GM19452 (cell line): ENCODE measurements at regions not wholly inside any gene's neighbourhood (a gene's known extent, or its start where the extent isn't known, plus 50 kb on each side); places are given as distances from the start of the nearest gene placed in this dataset.

Source experiments
- ATAC-seq: cut with Tn5 transposase; IDR thresholded peaks from one replicate; pipeline ENCODE4 v1.9.1; 2021; ENCODE audit not compliant: unreplicated experiment

GRCh38 chr18:46320928-46321711 lies 216.9 kb downstream of the HAUS1 start:
- ATAC-seq = no peak

- ATAC-seq = no peak
Measured at GRCh38 chr18:46321955-46322354, 217.8 kb downstream of the HAUS1 start.

GRCh38 chr18:46322411-46322891 lies 218.3 kb downstream of the HAUS1 start:
- ATAC-seq = no peak

- ATAC-seq = no peak
Measured at GRCh38 chr18:46322941-46323340, 218.8 kb downstream of the HAUS1 start.

- no peak for ATAC-seq
Measured at GRCh38 chr18:46324087-46324955, 220.1 kb downstream of the HAUS1 start.

- no peak for ATAC-seq
Measured at GRCh38 chr18:46325895-46326294, 221.7 kb downstream of the HAUS1 start.

- ATAC-seq = no peak
Measured at GRCh38 chr18:46329736-46330246, 225.6 kb downstream of the HAUS1 start.

GRCh38 chr18:46331316-46331715 lies 227.1 kb downstream of the HAUS1 start:
- ATAC-seq = no peak

GRCh38 chr18:46332286-46332801 lies 228.2 kb downstream of the HAUS1 start:
- ATAC-seq = no peak

DNA sequence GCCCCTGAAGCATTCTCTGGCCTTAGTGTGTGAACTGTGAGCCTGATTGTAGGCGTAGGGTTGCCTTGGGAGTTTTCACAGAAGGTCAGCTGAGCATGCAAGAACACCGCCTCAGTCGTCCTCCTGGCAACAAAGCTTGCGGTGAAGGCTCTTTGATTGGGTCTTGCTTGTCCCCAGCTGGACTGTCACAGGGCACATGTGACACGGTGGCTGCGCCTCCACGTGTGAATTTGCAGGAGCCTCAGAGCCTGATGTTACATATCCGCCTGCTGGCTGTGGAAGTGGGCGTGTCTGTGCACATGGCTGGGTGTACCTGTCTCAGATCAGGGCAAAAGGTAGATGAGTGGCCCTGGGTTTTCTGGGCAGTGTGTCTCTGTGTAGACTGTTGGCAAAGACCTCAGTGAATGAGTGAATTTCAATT lies 228.7 kb downstream of the HAUS1 start:
- no peak for ATAC-seq

GRCh38 chr18:46333431-46334135 lies 229.4 kb downstream of the HAUS1 start:
- ATAC-seq = no peak

DNA sequence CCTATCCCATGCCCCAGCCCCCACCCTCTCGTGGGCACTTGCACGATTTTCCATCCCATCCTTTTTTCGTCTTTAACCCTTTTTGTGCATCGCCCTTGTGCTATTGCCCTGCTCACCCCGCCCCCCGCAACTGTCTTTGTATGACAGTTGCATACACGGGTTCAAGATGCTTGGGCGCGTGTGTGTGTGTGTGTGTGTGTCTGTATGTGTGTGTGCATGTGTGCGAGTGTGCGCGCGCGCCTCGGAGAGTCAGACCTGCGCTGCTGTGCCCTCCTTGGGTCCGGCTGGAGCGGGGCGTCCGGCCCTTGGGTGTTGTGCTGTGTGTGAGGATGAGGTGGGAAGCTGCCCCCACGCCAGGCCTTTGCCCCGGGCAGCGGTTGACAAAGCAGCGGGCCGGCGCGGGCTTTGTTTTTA lies 230.7 kb downstream of the HAUS1 start:
- ATAC-seq = no peak

- no peak for ATAC-seq
Measured at GRCh38 chr18:46335534-46336101, 231.4 kb downstream of the HAUS1 start.

DNA sequence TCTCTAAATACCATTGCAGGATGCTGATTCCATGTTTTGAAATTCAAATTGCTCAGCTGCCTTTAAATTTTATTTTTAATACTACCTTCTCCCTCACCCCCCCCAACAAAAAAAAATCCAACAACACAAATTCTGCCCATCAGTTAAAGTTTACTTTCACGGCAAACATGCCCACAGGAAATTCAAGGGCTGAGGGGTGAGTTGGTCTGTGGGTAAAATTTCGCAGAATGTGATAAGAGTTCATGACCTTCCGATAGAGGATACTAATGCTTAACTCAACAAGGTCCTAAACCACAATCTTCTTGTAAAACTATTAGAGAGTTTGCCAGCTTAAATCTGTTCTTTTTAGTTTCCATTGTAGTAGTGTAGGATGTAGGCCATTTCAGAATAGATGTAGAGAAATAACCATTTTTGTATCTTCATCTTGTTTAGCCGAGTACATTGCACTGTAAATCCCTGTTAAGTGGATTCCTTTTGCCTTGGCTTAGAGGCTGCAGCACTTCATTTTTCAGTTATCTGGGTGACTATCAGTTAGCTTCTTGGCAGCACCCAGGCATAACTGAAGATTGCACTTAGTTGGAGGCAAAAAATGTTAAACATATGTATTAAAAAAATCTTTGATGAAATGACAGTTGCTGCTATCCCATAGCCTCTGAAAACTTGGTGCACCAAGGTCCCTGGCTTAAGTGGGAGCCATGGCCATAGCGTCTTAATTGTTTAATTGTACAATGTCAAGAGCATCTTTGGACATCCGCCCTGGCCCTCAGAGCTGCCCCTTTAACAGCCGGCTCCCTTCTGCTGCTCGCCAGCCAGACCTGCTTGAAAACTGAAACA lies 232.3 kb downstream of the HAUS1 start:
- ATAC-seq = no peak

DNA sequence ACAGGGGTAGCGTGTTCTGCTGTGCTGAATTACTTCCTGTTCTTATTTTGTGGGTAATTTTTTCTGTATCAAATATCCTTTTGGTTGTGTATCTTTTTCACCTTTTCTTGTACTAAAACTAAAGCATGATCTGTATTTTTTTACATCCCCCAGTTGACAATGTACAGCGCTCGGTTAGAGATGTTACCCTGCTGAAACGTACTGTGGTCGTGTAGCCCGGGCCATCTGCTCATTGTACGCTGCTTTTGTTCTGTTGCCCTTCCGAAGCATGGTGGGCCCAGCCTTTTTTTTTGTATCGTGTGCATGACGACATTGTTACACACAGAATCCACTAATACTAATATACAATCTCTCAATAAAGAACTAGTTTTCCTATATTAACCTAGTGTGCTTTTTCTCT lies 233.1 kb downstream of the HAUS1 start:
- no peak for ATAC-seq

DNA sequence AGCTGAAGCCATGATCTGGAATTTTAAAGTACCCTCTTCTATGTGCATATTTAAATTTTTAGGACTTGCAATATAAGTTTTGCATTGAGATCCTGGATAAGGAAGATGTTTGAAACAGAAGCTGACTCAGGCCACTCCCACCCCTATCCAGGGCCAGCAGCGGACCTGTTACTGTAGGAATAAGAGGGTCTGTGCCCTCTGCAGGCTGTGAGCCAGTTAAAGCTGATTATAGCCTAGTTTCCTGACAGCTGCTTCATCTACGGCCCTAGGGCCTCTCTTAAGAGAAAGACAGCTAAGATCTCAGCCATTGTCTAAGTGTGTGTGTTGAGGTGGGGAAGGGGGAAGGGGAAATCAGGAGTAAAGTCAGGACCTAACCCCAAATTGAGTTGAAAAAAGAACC lies 234.0 kb downstream of the HAUS1 start:
- ATAC-seq = no peak

DNA sequence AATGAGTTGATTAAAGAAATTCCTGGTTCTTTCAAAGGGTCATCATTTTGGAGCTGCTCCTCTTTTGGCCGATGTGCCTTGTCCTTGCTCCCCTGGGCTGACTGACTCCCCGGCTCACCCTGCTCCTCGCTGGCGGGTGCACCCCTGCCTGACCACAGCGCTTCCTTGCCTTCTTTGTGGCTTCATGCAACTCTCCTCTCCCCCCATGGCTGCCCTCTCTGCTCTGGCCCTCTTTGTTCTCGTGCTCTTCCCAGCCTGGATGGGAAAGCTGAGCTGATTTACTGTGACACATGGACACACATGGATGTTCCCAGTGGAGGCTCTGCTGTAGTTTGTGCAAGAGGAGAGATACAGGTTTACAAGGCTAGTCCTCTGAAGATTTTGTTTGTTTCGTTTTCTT lies 234.6 kb downstream of the HAUS1 start:
- no peak for ATAC-seq

GRCh38 chr18:46340716-46341115 lies 236.5 kb downstream of the HAUS1 start:
- no peak for ATAC-seq

DNA sequence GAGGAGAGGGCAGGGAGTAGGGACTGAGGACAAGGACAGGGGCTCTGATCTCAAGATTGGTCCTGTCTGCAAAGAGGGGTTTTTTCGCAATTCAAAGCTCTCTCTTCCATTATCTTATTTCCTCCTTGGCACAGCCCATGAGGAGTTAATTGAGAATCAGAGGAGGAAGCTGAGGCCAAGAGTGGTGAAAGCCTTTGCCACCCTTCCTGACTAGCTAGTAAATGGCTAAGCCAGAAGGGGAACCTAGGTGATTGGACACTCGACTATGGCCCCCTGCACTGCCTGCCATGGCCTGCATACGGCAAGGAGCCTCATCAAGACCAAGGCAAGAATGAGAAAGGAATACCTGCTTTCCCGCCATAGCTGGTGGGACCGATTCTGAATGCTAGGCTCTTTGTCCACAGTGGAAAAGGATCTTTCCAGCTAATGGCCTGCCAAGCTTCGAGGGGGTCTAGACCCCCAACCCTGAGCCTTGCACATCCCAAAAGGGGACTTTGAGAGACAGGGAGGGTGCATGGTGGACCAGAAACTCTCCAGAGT lies 237.9 kb downstream of the HAUS1 start:
- no peak for ATAC-seq
